Mammary epithelial cell (primary cell): ENCODE measurements at regions not wholly inside any gene's neighbourhood (a gene's known extent, or its start where the extent isn't known, plus 50 kb on each side); places are given as distances from the start of the nearest gene placed in this dataset.
A peak's percentile ranks its signal among the peaks of the same experiment; 100 is the strongest.

Experiments
- EZH2 ChIP-seq: IDR thresholded peaks from 2 replicates; pipeline ENCODE4 v1.6.1; 2012; ENCODE audit warnings: low read length, inconsistent platforms, borderline replicate concordance
- TF ChIP-seq, protein P1 (sequence below), 2 donors: IDR thresholded peaks in 1 of 2; conservative IDR thresholded peaks in 1 of 2; 2 replicates each; pipeline ENCODE4 v1.5.1; 2011 to 2012; ENCODE audit warnings: inconsistent platforms in 2 of 2, low read length in 2 of 2, mild to moderate bottlenecking in 2 of 2, control low read depth in 1 of 2, low read depth in 1 of 2; ENCODE audit not compliant: insufficient read depth in 1 of 2; ENCODE audit errors: extremely low read depth in 1 of 2

DNA sequence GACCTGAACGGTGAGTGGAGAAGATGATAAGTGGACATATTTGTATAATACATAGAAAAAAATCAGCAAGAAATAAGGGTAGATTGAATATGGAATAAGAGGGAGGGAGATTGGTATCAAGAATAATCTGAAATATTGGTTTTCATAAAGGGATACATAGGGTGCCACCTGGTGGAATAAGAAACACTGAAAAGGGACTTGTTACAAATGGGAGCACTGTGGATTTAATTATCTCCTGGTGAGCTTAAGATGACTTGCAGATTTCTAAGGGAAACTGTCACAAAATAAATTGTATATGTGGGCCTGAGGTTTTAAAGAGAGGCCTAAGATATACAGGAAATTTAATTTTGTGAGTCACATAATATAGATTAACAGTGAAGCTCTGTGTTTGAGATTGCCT lies 1403.5 kb upstream of the CDH18 start:
- TF ChIP-seq, protein P1, sequence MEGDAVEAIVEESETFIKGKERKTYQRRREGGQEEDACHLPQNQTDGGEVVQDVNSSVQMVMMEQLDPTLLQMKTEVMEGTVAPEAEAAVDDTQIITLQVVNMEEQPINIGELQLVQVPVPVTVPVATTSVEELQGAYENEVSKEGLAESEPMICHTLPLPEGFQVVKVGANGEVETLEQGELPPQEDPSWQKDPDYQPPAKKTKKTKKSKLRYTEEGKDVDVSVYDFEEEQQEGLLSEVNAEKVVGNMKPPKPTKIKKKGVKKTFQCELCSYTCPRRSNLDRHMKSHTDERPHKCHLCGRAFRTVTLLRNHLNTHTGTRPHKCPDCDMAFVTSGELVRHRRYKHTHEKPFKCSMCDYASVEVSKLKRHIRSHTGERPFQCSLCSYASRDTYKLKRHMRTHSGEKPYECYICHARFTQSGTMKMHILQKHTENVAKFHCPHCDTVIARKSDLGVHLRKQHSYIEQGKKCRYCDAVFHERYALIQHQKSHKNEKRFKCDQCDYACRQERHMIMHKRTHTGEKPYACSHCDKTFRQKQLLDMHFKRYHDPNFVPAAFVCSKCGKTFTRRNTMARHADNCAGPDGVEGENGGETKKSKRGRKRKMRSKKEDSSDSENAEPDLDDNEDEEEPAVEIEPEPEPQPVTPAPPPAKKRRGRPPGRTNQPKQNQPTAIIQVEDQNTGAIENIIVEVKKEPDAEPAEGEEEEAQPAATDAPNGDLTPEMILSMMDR (conservative IDR thresholded peaks at IDR 0.05 in 1 of 2, IDR thresholded peaks at IDR 0.05 in 1 of 2; ENCODE audit: extremely low read depth in 1 of 2, insufficient read depth in 1 of 2, low read depth in 1 of 2, low read length in 2 of 2): peak; percentile 16 to 43
- TF ChIP-seq EZH2: no peak
